NOMO-1 treated with dmso at 0.1 percent for 144 hours (cell line): ENCODE measurements at regions not wholly inside any gene's neighbourhood (a gene's known extent, or its start where the extent isn't known, plus 50 kb on each side); places are given as distances from the start of the nearest gene placed in this dataset.
"Not testable (repeated sequence)": the region's sequence is repeated elsewhere in the genome, so short reads cannot be mapped to it uniquely, and the experiment has no call there.

Experiments used
- DNase-seq: peaks from one replicate; lab custom pipeline; 2025; ENCODE audit not compliant: unreplicated experiment; lab: John Stamatoyannopoulos, UW

GRCh38 chr15:31178705-31179104, 77.2 kb upstream of the TRPM1 start:
- no peak for DNase-seq

- DNase-seq: no peak
Observed at GRCh38 chr15:31179693-31180092, 78.2 kb upstream of the TRPM1 start.

- no peak for DNase-seq
Observed at GRCh38 chr15:31193291-31193690, 91.8 kb upstream of the TRPM1 start.

GRCh38 chr15:31195871-31196270, 94.3 kb upstream of the TRPM1 start:
- no peak for DNase-seq

GRCh38 chr15:31197497-31198414, 96.2 kb upstream of the TRPM1 start:
- no peak for DNase-seq

GRCh38 chr15:31200735-31201151, 99.2 kb upstream of the TRPM1 start:
- DNase-seq: peak; percentile 16

- no peak for DNase-seq
Observed at GRCh38 chr15:31202953-31203352, 101.4 kb upstream of the TRPM1 start.

- no peak for DNase-seq
Observed at GRCh38 chr15:31203999-31204398, 102.5 kb upstream of the TRPM1 start.

- no peak for DNase-seq
Observed at GRCh38 chr15:31206386-31207181, 105.1 kb upstream of the TRPM1 start.

GRCh38 chr15:31207246-31207645, 105.7 kb upstream of the TRPM1 start:
- DNase-seq: no peak

GRCh38 chr15:31207861-31208260, 106.3 kb upstream of the TRPM1 start:
- DNase-seq: not testable (repeated sequence)

- no peak for DNase-seq
Observed at GRCh38 chr15:31208817-31209216, 107.3 kb upstream of the TRPM1 start.

GRCh38 chr15:31211353-31211752, 109.8 kb upstream of the TRPM1 start:
- DNase-seq: no peak

GRCh38 chr15:31212326-31213080, 111.0 kb upstream of the TRPM1 start:
- peak; percentile 66 for DNase-seq

- no peak for DNase-seq
Observed at GRCh38 chr15:31214158-31214863, 112.3 kb upstream of the KLF13 start.

- DNase-seq: peak; percentile 12
Observed at GRCh38 chr15:31214864-31215489, 111.7 kb upstream of the KLF13 start.

- peak; percentile 74 for DNase-seq
Observed at GRCh38 chr15:31215490-31216214, 111.0 kb upstream of the KLF13 start.

GRCh38 chr15:31216215-31216911, 110.3 kb upstream of the KLF13 start:
- peak; percentile 94 for DNase-seq

GRCh38 chr15:31217067-31217466, 109.6 kb upstream of the KLF13 start:
- DNase-seq: no peak
